ENCODE measurements at regions not wholly inside any gene's neighbourhood (a gene's known extent, or its start where the extent isn't known, plus 50 kb on each side); places are given as distances from the start of the nearest gene placed in this dataset.

DNA sequence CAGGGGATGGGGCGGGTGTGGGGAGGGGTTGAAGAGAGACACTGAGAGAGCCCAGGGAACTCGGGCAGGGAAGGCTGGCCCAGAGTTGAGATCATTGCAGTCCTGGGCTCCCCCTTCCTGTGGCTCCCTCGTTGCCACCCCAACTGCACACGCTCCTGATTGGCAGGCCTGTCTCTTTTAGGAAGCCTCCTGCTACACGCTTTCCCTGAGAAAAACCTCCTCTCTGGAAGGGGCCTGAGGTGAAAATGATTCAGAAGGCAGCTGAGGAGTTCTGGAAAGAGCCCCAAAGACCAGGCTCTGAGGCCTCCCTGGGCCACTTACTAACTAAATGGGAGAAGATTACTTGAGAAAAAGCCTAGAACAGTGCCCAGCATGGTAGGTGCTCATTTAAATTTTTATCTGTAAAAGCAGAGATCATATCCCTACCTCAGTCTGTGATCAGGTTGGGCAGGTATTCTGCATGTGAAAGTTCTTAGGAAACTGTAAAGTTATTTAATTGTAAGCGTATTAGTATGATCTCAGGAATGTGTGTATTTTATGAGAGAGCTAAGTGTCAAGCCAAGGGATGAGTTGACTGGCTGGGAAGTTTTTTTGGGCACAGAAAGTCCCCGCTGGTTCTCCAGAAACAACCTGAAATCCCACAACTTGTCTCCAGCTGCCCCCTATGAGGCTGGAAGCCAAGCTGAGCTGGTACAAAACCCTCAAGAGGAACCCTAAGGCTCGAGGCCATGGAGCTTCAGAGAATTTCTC lies 65.2 kb upstream of the EPS8L3 start:
- in situ Hi-C loops (cut with HindIII; ENCODE audit: low pct_unique_long_range_greater_than_20kb, low sequenced_read_pairs), result no loop called here
- no peak for DNase-seq (ENCODE audit: low read depth)

DNA sequence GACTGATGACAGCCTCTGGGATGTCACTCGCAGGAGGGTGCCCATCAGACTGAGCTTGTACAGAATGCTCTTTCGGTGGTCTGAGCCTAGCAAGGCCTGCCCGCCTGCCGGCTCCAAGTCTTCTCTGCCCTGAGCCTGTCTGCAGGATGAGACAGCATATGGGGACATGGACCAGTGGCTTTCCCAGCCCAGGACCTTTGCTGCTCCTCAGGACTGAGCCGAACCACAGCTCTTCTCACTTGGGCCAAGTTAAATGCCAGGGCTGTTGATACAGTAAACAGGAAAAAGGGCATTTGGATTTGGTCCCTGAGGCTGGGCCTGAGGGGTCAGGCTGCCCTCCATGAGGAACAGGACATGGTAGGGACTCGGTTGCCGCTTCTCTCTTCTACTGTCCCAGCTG lies 64.3 kb upstream of the EPS8L3 start:
- in situ Hi-C loops (cut with HindIII; ENCODE audit: low pct_unique_long_range_greater_than_20kb, low sequenced_read_pairs), result no loop called here
- no peak for DNase-seq (ENCODE audit: low read depth)

DNA sequence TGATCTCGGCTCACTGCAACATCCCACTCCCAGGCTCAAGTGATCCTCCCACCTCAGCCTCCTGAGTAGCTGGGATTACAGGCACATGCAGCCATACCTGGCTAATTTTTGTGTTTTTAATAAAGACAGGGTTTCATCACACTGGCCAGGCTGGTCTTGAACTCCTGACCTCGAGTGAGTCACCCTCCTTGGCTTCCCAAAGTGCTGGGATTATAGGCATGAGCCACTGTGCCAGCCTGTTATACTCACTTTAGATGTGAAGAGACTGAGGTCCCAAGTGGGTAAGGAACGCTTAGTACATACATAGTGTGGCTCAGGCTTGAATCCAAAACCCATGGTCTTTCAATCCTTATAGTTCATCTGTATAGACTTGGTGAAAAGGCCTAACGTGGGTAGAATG lies 63.7 kb upstream of the EPS8L3 start:
- DNase-seq (ENCODE audit: low read depth), result no peak
- in situ Hi-C loops (cut with HindIII; ENCODE audit: low pct_unique_long_range_greater_than_20kb, low sequenced_read_pairs), result no loop called here

DNA sequence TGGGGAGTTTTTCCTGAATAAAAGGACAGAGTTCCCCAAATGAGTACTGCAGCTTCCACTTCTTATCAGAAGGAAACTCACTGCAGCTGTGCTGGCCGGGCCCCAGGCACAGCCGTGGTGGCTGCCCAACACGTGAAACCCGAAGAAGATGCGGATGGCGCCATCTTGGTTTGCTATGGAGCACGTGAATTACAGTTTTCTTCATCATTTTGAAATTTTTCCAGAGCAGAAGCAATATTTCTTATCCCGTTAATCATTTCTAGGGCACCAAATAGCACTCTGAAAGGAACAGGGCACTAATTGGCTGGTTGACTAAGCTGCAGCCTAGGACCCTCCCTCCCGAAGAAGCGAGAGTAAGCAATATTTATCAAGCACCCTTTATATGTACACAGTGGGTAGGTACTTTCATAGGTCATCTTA lies 63.2 kb upstream of the EPS8L3 start:
- in situ Hi-C loops (cut with HindIII; ENCODE audit: low pct_unique_long_range_greater_than_20kb, low sequenced_read_pairs), result no loop called here
- no peak for DNase-seq (ENCODE audit: low read depth)

DNA sequence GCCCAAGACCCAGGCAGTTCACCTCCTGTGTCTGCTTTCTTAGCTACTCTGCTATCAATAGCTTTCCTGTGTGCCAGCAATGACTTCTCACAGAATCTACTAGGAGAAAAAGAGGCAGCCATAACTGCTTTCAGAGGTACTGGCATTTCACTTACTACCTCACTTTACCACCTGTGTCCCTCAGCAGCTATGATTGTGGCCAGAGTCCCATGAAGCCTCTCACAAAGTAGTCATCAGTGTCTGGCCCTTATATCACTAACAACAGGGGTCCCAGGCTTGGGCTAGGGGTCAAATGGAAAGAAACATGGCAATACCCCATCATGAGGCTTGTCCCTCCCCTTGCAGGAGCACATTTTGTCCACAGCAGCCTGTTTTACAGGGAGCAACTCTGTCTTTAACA lies 62.7 kb upstream of the EPS8L3 start:
- in situ Hi-C loops (cut with HindIII; ENCODE audit: low pct_unique_long_range_greater_than_20kb, low sequenced_read_pairs), result no loop called here

DNA sequence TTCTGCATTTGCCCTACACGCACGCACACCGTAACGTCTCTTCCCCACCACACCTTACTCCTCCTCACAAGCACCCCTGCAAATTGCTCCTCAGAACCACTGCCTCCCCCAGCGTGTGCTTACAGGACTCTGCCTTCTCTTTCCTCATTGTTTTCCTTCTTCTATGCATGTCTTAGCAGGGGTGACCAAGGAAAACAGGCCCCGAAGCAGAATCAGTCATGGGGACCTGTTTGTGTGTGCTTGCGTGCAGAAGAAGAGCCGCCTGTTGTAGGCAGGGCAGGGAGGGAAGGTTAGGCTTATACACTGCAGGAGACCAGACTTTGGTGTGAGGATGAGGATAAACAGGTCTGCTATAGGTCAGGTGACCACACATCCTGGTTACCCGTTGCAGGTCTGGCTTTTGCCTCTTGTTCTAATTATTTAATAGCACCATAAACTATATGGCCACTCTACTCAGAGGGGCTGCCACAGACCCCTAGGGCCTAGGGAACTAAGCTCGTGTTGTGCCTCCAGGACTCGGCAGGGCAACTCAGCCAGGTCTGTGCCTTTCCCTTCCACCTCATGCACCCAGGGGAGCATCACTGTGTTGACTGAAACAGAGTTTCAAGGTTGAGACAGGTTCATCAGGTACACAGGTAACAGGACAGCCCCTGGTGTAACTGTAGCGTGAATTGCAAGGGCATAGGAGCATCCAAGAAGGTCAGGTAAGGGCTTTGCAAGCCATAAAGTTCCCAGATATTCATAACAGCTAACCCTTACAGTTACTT lies 60.8 kb upstream of the EPS8L3 start:
- no peak for DNase-seq (ENCODE audit: low read depth)
- in situ Hi-C loops (cut with HindIII; ENCODE audit: low pct_unique_long_range_greater_than_20kb, low sequenced_read_pairs), result no loop called here

More for the DNA sequence above, 62.7 kb upstream of the EPS8L3 start:
- no peak for DNase-seq (ENCODE audit: low read depth)

DNA sequence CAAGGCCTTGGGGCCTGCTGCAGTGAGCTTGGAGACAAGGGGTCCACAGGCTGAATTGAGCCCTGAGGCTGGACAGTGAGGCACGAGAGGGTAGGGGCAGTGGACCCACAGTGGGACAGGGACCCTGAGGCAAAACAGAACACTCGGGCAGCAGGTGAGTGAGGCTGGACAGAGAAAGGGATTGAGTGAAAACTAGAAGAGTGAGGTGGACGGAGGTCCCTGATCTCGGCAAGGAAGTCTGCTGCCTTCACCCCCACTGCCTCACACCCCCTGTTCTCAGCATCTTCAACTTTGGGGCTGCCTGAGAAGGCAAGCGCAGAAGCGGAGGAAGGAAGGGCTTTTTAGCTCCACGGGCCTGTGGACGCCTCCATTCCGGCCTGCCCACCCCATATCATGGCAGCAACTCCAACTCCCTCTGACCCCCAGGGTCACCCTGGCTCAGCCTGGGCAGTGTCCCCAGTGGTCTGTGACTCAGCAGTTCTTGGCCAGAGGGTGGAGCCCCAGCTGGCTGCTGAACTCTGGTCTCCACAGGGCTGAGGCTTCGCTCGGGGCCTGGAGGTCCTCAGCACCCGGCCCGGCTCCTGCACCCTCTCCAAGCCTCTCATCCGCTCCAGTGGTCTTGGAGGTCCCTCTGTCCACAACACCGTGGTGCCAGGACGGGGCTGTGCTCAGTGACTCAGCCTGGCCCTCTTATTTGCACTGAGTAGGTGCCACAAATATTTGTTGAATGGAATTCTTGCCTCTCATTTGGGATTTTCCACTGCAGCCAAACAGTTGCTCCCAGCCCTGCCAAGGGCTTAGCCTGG lies 60.0 kb upstream of the EPS8L3 start:
- in situ Hi-C loops (cut with HindIII; ENCODE audit: low pct_unique_long_range_greater_than_20kb, low sequenced_read_pairs), result no loop called here
- peak; percentile 68 for DNase-seq (ENCODE audit: low read depth)

DNA sequence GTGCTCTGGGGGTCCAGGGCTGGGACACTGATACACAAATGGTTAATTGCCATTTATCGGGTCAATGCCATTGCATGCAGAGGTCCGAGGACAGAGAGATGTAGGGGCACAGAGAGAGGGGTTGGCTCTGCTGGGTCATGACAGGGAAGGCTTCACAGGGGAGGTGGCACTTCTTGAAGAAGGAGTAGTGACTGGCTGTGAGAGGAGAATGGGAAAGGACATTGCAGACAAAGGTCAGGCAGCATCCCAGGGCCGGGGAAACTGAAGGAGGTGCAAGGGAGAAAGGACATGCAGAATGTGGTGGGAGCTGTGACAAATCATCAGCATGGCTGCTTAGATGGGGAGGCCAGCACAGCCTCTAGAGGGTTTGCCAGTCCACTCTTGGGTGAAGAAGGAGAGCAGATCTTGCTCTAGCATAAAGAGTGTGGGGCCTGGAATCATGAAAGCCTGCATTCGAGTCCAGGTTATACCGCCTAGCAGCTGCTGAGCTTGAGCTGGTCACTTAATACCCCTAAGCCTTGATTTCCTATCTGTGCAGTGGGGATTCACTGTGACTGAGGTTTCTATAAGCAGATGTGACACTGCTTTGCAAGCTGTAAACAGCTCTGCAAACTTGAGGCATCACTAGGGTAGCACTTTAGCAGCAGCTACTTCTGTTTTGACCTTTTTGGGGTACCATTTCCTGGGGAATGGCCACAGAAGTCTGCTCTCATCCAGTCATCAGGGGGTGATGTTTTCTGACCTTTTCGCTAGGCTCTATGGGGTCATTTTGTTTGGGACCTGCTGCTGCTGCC lies 59.2 kb upstream of the EPS8L3 start:
- peak; percentile 6 for DNase-seq (ENCODE audit: low read depth)

DNA sequence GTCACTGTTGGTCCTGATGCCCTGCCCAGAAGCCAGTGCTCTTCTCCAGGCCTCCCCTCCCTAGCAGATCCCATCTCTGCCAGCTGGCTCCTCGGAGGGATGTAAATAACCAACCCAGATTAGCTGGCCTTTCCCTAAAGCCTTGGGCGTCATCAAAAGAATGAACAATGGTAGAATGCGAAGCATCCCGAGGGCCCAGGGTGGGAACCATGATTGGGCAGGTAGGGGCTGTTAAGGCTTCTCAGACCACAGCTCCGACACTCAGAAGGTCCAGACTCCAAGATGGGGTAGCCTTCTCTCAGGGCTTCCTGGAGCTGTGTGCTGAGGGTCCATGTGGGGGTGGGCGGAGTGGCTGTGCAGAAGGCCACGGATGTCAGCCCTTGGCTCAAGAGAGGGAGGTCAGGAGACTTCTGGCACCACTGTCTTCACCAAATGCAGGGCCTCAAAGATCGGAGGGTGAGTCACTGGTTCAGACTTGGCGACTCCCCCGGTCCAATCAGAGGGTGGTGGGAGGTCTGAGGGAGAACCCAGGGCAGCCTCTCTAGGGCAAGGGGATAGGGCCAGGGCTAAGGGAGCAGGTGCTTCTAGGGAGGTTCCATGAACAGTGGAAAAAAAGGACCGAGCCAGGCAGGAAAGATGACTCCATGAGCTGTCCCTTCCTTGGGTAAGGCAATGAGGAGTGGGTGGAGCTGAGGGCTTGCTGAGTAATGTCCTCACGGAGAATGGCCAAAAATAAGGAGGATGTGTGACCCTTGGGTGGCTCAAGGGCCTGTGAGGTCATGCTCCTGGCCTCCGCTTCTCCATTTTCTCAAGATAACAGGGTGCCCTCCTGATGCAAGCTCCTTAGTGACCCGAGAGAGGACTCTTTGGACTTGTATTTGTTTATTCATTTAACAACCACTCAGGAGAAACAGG lies 58.4 kb upstream of the EPS8L3 start:
- in situ Hi-C loops (cut with HindIII; ENCODE audit: low pct_unique_long_range_greater_than_20kb, low sequenced_read_pairs), result no loop called here
- DNase-seq (ENCODE audit: low read depth), result peak; percentile 50

More for the DNA sequence above, 59.2 kb upstream of the EPS8L3 start:
- in situ Hi-C loops (cut with HindIII; ENCODE audit: low pct_unique_long_range_greater_than_20kb, low sequenced_read_pairs), result no loop called here

DNA sequence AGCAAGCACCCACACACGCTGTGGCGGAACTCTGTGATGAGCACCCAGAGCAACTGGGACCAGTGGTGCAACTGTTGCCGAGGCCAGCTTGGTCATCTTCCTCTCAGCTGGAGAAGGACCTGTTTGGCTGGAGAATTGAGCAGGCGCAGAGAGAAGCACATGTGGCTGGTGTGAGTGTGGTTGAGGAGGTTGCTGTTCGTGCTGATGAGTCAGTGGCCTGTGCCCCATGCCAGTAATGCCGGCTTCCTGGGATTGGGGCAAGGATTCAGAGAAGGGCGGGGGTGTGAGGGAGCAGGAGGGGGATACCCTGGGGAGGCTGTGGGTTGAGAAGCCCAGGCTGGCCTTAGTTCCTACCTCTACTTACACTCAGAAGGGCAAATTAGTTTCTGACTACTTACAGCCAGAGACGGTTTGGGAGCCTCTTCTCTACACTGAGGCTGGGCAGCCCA lies 57.5 kb upstream of the EPS8L3 start:
- in situ Hi-C loops (cut with HindIII; ENCODE audit: low pct_unique_long_range_greater_than_20kb, low sequenced_read_pairs), result no loop called here
- DNase-seq (ENCODE audit: low read depth), result peak; percentile 55

DNA sequence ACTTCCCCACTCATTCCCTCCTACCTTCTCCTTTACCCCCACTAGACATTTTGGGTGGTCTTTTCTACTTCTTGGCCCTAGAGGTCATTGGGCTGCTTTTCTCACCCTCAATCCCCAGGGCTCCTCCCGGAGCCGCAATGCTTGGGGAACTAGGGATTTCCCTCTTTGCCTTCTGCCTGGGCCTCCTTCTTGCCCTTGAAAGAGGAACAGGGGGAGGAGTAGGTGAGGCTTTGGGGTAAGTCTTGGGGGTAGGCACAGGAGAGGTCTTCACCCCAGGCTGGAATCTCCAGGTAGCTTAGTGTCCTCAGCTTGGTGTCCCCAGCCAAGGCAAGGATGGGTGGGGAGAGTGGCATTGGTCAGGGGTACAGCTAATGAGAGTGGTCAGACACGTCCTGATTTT lies 56.2 kb upstream of the EPS8L3 start:
- no peak for DNase-seq (ENCODE audit: low read depth)
- in situ Hi-C loops (cut with HindIII; ENCODE audit: low pct_unique_long_range_greater_than_20kb, low sequenced_read_pairs), result no loop called here

DNA sequence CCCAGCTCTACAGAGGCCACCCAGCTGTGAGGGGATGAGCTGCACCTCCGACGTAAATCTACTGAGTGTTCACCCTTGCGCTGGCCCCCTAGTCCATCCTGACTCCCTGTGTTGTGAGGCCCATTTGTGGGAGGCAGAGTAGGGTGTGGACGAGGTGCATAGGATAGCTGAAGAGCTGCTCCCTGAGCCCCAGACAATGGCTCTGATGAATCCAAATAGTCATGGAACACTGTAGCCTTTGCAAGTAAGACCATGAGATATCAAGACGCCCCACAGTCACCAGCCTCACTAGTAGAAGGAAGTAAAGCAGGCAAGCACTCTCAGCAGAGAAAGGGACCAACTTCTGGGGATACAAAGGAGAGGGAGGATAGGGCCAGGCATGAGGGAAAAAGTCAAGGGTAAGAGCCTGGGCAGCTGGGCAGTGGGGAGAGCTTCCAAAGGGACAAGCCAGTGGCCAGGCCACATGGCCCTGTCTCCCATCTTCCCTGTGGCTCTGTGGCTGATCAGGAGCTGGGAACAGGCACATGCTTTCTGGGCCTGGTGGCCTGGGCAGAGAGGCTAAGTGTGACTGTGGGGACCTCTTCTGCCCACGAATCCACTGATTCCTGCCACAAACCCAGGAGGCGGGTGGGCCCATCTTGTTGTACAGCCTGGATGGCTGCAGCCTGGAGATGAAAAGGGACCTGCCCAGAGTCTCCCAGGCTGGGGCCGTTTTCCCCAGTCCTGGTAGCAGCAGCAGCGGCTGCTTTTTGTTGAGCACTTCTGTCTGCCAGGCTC lies 55.5 kb upstream of the EPS8L3 start:
- no peak for DNase-seq (ENCODE audit: low read depth)
- in situ Hi-C loops (cut with HindIII; ENCODE audit: low pct_unique_long_range_greater_than_20kb, low sequenced_read_pairs), result no loop called here

DNA sequence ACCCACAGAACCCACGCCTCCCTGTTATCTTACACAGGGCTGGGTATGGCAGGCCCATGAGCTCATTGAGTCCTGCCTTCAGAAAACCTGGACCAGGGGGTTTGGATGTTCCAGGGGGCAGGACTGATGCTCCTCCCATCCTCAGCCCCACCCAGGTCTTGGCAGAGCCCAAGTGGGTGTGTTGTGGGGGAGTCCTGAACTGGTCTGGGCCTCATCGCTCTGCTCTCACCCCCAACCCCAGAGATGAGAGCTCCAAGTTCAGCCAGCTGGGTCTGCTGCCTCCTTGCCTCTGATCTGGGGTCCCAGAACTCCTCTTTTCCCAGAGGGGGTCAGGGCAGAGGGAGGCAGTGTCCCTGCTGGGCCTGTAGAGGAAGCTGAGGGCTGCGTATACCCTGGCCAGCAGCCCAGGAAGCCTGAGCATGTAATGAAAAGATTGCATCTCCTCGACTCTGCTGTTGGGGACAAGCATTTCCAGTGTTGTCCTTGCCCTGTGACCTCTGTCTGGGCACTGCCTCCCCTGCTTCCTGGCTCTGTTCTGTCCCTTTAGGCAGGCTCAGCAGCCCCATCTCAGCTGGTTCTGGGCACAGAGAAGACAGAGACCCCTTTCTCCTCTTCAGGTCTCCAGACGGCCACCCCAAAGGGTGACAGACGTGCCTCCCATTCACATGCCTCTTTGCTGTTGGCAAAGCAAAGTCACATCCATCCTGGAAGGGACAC lies 54.7 kb upstream of the EPS8L3 start:
- in situ Hi-C loops (cut with HindIII; ENCODE audit: low pct_unique_long_range_greater_than_20kb, low sequenced_read_pairs), result no loop called here

DNA sequence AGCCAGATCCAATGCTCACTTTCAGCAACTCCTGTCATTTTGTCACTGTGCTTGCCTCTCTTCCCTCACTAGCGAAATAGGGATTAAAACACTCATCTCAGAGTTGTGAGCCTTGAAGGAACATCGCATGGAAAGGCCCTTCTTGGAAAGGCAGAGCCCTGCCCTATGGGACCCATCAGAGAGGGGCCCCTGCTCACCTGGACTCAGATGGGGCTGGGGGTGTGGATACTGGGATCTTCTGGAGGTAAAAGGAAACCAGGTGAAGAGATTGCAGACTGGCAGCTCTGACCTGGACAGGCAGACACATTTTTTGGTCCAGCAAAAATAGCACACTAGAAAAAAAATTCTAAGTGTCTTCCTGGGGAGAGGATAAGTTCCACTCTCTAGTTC lies 54.2 kb upstream of the EPS8L3 start:
- in situ Hi-C loops (cut with HindIII; ENCODE audit: low pct_unique_long_range_greater_than_20kb, low sequenced_read_pairs), result no loop called here
- no peak for DNase-seq (ENCODE audit: low read depth)

More for the DNA sequence above, 54.7 kb upstream of the EPS8L3 start:
- DNase-seq (ENCODE audit: low read depth), result no peak

DNA sequence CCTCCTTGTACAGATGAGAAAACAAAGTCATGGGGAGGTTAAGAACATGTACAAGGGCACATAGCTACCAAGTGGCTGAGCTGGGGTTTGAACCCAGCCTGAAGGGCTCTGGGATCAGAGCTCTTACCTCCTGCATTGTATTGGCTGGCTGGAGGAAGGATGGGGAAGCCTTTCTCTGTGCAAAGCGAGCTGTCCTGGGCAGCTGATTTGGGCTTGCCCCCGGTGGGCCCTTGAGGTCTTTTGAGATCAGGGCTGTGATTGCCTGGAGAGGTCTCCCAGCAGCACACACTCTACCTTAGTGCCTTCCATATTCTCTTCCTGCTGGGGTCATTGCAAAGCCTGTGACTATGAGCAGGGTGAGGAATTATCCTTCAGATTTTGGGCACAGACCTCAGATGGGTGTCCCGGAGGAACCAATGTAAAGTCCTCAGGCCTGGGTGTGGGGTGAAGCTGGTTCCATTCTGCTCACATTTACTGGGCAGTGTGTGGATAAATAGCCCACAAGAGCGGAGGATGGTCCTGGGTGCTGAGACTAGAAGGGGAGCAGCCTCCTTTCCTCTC lies 53.3 kb upstream of the EPS8L3 start:
- no peak for DNase-seq (ENCODE audit: low read depth)
- in situ Hi-C loops (cut with HindIII; ENCODE audit: low pct_unique_long_range_greater_than_20kb, low sequenced_read_pairs), result no loop called here
